ENCODE measurements at regions not wholly inside any gene's neighbourhood (a gene's known extent, or its start where the extent isn't known, plus 50 kb on each side); places are given as distances from the start of the nearest gene placed in this dataset.

DNA sequence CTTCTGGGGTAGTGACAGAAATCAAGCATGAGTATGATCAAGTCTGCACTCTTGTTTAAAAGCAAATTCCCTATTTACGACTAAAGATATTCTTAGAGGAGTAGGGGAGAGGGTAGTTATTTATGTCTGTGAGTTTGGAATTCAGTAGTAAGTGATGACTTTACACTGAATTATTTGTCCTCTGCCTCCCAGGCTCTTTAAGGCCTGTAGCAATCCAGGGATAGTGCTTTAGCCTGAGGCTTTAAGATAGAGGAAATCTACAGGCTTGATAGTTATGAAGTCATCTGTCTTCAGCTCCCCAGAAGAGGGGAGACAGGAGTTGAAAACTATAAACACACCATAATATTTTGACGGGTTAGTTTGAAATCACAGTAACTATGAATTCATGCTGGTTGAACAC is 664.5 kb downstream of the EPM2A start:
- TF ChIP-seq CTCF (IDR thresholded peaks at IDR 0.05; ENCODE audit: low read depth, low read length, missing input control) (no peak), MAX (IDR thresholded peaks at IDR 0.05) (no peak), JUND (IDR thresholded peaks at IDR 0.05) (no peak), RXRA (IDR thresholded peaks at IDR 0.05) (no peak), TAF1 (conservative IDR thresholded peaks at IDR 0.05) (no peak), NR2F2 (IDR thresholded peaks at IDR 0.05) (no peak), FOXA1 (IDR thresholded peaks at IDR 0.05) (no peak), YY1 (IDR thresholded peaks at IDR 0.05) (no peak), SP1 (IDR thresholded peaks at IDR 0.05) (no peak), RAD21 (IDR thresholded peaks at IDR 0.05) (no peak), EGR1 (IDR thresholded peaks at IDR 0.05; ENCODE audit: low read depth in 2 of 2) (no peak), GABPA (IDR thresholded peaks at IDR 0.05 in 1 of 2, conservative IDR thresholded peaks at IDR 0.05 in 1 of 2) (no peak)
- TF ChIP-seq, protein P1, sequence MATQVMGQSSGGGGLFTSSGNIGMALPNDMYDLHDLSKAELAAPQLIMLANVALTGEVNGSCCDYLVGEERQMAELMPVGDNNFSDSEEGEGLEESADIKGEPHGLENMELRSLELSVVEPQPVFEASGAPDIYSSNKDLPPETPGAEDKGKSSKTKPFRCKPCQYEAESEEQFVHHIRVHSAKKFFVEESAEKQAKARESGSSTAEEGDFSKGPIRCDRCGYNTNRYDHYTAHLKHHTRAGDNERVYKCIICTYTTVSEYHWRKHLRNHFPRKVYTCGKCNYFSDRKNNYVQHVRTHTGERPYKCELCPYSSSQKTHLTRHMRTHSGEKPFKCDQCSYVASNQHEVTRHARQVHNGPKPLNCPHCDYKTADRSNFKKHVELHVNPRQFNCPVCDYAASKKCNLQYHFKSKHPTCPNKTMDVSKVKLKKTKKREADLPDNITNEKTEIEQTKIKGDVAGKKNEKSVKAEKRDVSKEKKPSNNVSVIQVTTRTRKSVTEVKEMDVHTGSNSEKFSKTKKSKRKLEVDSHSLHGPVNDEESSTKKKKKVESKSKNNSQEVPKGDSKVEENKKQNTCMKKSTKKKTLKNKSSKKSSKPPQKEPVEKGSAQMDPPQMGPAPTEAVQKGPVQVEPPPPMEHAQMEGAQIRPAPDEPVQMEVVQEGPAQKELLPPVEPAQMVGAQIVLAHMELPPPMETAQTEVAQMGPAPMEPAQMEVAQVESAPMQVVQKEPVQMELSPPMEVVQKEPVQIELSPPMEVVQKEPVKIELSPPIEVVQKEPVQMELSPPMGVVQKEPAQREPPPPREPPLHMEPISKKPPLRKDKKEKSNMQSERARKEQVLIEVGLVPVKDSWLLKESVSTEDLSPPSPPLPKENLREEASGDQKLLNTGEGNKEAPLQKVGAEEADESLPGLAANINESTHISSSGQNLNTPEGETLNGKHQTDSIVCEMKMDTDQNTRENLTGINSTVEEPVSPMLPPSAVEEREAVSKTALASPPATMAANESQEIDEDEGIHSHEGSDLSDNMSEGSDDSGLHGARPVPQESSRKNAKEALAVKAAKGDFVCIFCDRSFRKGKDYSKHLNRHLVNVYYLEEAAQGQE (IDR thresholded peaks at IDR 0.05): no peak
- TF ChIP-seq, protein P2, sequence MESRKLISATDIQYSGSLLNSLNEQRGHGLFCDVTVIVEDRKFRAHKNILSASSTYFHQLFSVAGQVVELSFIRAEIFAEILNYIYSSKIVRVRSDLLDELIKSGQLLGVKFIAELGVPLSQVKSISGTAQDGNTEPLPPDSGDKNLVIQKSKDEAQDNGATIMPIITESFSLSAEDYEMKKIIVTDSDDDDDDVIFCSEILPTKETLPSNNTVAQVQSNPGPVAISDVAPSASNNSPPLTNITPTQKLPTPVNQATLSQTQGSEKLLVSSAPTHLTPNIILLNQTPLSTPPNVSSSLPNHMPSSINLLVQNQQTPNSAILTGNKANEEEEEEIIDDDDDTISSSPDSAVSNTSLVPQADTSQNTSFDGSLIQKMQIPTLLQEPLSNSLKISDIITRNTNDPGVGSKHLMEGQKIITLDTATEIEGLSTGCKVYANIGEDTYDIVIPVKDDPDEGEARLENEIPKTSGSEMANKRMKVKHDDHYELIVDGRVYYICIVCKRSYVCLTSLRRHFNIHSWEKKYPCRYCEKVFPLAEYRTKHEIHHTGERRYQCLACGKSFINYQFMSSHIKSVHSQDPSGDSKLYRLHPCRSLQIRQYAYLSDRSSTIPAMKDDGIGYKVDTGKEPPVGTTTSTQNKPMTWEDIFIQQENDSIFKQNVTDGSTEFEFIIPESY (IDR thresholded peaks at IDR 0.05): no peak

Measured in liver (tissue), 3 donors.